Right lobe of liver (tissue), 4 donors: ENCODE measurements at regions not wholly inside any gene's neighbourhood (a gene's known extent, or its start where the extent isn't known, plus 50 kb on each side); places are given as distances from the start of the nearest gene placed in this dataset.

Source experiments
- CTCF ChIP-seq, 4 donors: fragments of 200-600 bp in 3 of 4; fragments of 450-650 bp in 1 of 4; IDR thresholded peaks; one replicate each; pipeline versions ENCODE4 v1.5.1 to v1.8.0; 2016 to 2022; ENCODE audit warnings: antibody characterized with exemption in 4 of 4, mild to moderate bottlenecking in 2 of 4
- POLR2A ChIP-seq: fragments of 450-650 bp; IDR thresholded peaks from one replicate; pipeline ENCODE4 v1.6.1; 2017; ENCODE audit warnings: antibody characterized with exemption, mild to moderate bottlenecking
- donor health status: DM: no; HTN: no; CAD: no.
- donor health status: DM: no; HTN: no; CAD: no.
- donor health status: DM: no; HTN: yes; CAD: no.

DNA sequence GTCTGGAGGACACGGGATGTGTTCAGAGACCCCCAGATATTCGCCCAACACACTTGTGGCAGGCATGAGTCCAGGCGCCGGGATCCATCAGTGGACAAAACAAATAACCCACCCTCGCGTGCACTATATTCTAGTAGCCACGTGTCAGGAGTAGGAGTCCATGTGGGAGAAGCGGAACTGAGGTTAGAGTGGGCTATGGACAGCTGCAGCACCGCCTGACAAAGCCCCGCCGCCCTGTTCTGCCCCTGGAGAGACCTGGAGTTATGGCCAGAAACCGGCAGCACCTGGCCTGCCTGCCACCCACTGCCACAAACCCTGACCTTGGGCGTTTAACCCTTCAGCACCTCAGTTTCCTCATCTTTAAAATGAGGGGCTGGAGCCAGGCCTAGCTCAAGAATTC is 181.0 kb upstream of the RNF32 start:
- no peak for TF ChIP-seq CTCF (IDR thresholded peaks at IDR 0.05)
- TF ChIP-seq POLR2A, result no peak
